ENCODE measurements at regions not wholly inside any gene's neighbourhood (a gene's known extent, or its start where the extent isn't known, plus 50 kb on each side); places are given as distances from the start of the nearest gene placed in this dataset.

GRCh38 chrX:94178145-94178788 lies 504.3 kb downstream of the FAM133A start:
- peak; percentile 66 to 91 for TF ChIP-seq REST (IDR thresholded peaks at IDR 0.05; ENCODE audit: insufficient read depth in 1 of 2, low read depth in 2 of 2, low read length in 2 of 2)
- no peak for TF ChIP-seq FOXP2 (optimal IDR thresholded peaks at IDR 0.05; ENCODE audit: borderline replicate concordance, extremely low read depth, extremely low read length, insufficient read depth)

- TF ChIP-seq REST (IDR thresholded peaks at IDR 0.05; ENCODE audit: insufficient read depth in 1 of 2, low read depth in 2 of 2, low read length in 2 of 2) (no peak), SIN3A (IDR thresholded peaks at IDR 0.05; ENCODE audit: borderline replicate concordance, insufficient read depth, low read length) (no peak), FOXP2 (optimal IDR thresholded peaks at IDR 0.05; ENCODE audit: borderline replicate concordance, extremely low read depth, extremely low read length, insufficient read depth) (no peak), POLR2AphosphoS5 (IDR thresholded peaks at IDR 0.05; ENCODE audit: low read depth, low read length) (no peak), TAF1 (IDR thresholded peaks at IDR 0.05; ENCODE audit: borderline replicate concordance, insufficient read depth, low read length) (no peak)
These were observed 530.5 kb downstream of the FAM133A start for GRCh38 chrX:94204524-94204923.

GRCh38 chrX:94216738-94217137 lies 542.7 kb downstream of the FAM133A start:
- TF ChIP-seq FOXP2 (optimal IDR thresholded peaks at IDR 0.05; ENCODE audit: borderline replicate concordance, extremely low read depth, extremely low read length, insufficient read depth) (no peak), SIN3A (IDR thresholded peaks at IDR 0.05; ENCODE audit: borderline replicate concordance, insufficient read depth, low read length) (no peak), TAF1 (IDR thresholded peaks at IDR 0.05; ENCODE audit: borderline replicate concordance, insufficient read depth, low read length) (no peak), POLR2AphosphoS5 (IDR thresholded peaks at IDR 0.05; ENCODE audit: low read depth, low read length) (no peak), REST (IDR thresholded peaks at IDR 0.05; ENCODE audit: insufficient read depth in 1 of 2, low read depth in 2 of 2, low read length in 2 of 2) (no peak)

- TF ChIP-seq POLR2AphosphoS5 (IDR thresholded peaks at IDR 0.05; ENCODE audit: low read depth, low read length): no peak
- no peak for TF ChIP-seq REST (IDR thresholded peaks at IDR 0.05; ENCODE audit: insufficient read depth in 1 of 2, low read depth in 2 of 2, low read length in 2 of 2)
- no peak for TF ChIP-seq FOXP2 (optimal IDR thresholded peaks at IDR 0.05; ENCODE audit: borderline replicate concordance, extremely low read depth, extremely low read length, insufficient read depth)
- no peak for TF ChIP-seq SIN3A (IDR thresholded peaks at IDR 0.05; ENCODE audit: borderline replicate concordance, insufficient read depth, low read length)
- no peak for TF ChIP-seq TAF1 (IDR thresholded peaks at IDR 0.05; ENCODE audit: borderline replicate concordance, insufficient read depth, low read length)
These were observed 578.2 kb downstream of the FAM133A start for GRCh38 chrX:94252211-94252610.

GRCh38 chrX:94256396-94256795 lies 582.4 kb downstream of the FAM133A start:
- TF ChIP-seq REST (IDR thresholded peaks at IDR 0.05; ENCODE audit: insufficient read depth in 1 of 2, low read depth in 2 of 2, low read length in 2 of 2): no peak
- TF ChIP-seq POLR2AphosphoS5 (IDR thresholded peaks at IDR 0.05; ENCODE audit: low read depth, low read length): no peak
- TF ChIP-seq SIN3A (IDR thresholded peaks at IDR 0.05; ENCODE audit: borderline replicate concordance, insufficient read depth, low read length): no peak
- no peak for TF ChIP-seq TAF1 (IDR thresholded peaks at IDR 0.05; ENCODE audit: borderline replicate concordance, insufficient read depth, low read length)
- TF ChIP-seq FOXP2 (optimal IDR thresholded peaks at IDR 0.05; ENCODE audit: borderline replicate concordance, extremely low read depth, extremely low read length, insufficient read depth): no peak
